Calu3 (cell line): ENCODE measurements at regions not wholly inside any gene's neighbourhood (a gene's known extent, or its start where the extent isn't known, plus 50 kb on each side); places are given as distances from the start of the nearest gene placed in this dataset.
"Not testable (repeated sequence)": the region's sequence is repeated elsewhere in the genome, so short reads cannot be mapped to it uniquely, and the experiment has no call there.

Source experiments
- BruUV-seq: library from RNA; stranded (reverse); fragments of 400-500 nt; replicated peaks from 2 replicates; lab custom pipeline; 2021; lab: Mats Ljungman, UMichigan
- CTCF ChIA-PET: fragments of 300-600 bp; sonication (Branson Sonifier 250); formaldehyde crosslinking; loops from one replicate; lab custom pipeline; 2022; ENCODE audit warnings: antibody characterized with exemption; lab: Charles Lee
- DNase-seq: peaks from one replicate; pipeline ENCODE4 v3.0.0; 2022
- H3K27ac Mint-ChIP-seq: one replicate; pipeline ENCODE4 v1.8.0; 2022; ENCODE audit warnings: mixed read lengths; ENCODE audit not compliant: unreplicated experiment
- H3K27me3 Mint-ChIP-seq: one replicate; pipeline ENCODE4 v1.8.0; 2022; ENCODE audit warnings: mixed read lengths; ENCODE audit not compliant: unreplicated experiment
- H3K36me3 Mint-ChIP-seq: one replicate; pipeline ENCODE4 v1.8.0; 2022; ENCODE audit warnings: mild to moderate bottlenecking, moderate library complexity, mixed read lengths; ENCODE audit not compliant: insufficient read depth, unreplicated experiment
- H3K4me1 Mint-ChIP-seq: one replicate; pipeline ENCODE4 v1.8.0; 2022; ENCODE audit warnings: mild to moderate bottlenecking, low read depth, mixed read lengths; ENCODE audit not compliant: unreplicated experiment
- H3K4me3 Mint-ChIP-seq: one replicate; pipeline ENCODE4 v1.8.0; 2022; ENCODE audit warnings: mild to moderate bottlenecking, low read depth, moderate library complexity, mixed read lengths; ENCODE audit not compliant: unreplicated experiment
- H3K9me3 Mint-ChIP-seq: one replicate; pipeline ENCODE4 v1.8.0; 2022; ENCODE audit warnings: low read depth, mixed read lengths; ENCODE audit not compliant: unreplicated experiment
- intact Hi-C: fragments of 100-400 bp; cut with micrococcal nuclease; formaldehyde crosslinking; loops from one replicate; pipeline ENCODE4 v1.10.0; 2022; ENCODE audit not compliant: unreplicated experiment
- TF ChIP-seq, protein P1 (sequence below): fragments of 200-600 bp; IDR thresholded peaks from one replicate; pipeline ENCODE4 v1.8.0; 2022; ENCODE audit warnings: antibody characterized with exemption; ENCODE audit not compliant: unreplicated experiment

DNA sequence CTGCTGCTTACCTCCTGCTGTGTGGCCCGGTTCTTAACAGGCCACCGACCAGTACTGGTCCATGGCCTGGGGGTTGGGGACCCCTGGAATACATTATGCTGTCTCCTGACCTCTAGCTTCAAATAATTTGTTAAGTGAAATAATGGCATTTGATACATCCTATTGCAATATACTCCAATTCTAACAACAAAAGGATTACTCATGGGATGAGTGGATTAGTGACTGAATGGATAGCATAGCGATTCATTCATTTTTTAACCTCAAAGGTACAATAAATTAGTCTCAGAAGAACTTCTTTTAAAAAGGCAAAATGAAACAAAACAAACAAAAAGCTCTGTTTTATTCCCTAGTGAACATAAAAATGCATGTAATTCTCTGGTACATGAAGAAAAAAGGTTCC lies 147.9 kb upstream of the PKP2 start:
- Mint-ChIP-seq H3K9me3 (peaks cover 2% of the 10 kb centered on the region), H3K4me3 (no peak overlapping the region), H3K4me1 (no peaks in the 10 kb centered on the region), H3K36me3 (no peaks in the 10 kb centered on the region), H3K27ac (no peak overlapping the region), H3K27me3 (no peaks in the 10 kb centered on the region)
- no TSS peak for BruUV-seq
- DNase-seq = no peak
- CTCF ChIA-PET = interaction anchor here (0.6 kb wide), 1 partner anchor 142 kb away, joined by 4 read pairs; no protein-coding TSS in a partner anchor
- TF ChIP-seq, protein P1, sequence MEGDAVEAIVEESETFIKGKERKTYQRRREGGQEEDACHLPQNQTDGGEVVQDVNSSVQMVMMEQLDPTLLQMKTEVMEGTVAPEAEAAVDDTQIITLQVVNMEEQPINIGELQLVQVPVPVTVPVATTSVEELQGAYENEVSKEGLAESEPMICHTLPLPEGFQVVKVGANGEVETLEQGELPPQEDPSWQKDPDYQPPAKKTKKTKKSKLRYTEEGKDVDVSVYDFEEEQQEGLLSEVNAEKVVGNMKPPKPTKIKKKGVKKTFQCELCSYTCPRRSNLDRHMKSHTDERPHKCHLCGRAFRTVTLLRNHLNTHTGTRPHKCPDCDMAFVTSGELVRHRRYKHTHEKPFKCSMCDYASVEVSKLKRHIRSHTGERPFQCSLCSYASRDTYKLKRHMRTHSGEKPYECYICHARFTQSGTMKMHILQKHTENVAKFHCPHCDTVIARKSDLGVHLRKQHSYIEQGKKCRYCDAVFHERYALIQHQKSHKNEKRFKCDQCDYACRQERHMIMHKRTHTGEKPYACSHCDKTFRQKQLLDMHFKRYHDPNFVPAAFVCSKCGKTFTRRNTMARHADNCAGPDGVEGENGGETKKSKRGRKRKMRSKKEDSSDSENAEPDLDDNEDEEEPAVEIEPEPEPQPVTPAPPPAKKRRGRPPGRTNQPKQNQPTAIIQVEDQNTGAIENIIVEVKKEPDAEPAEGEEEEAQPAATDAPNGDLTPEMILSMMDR = no peak
- intact Hi-C loops = no loop called here

DNA sequence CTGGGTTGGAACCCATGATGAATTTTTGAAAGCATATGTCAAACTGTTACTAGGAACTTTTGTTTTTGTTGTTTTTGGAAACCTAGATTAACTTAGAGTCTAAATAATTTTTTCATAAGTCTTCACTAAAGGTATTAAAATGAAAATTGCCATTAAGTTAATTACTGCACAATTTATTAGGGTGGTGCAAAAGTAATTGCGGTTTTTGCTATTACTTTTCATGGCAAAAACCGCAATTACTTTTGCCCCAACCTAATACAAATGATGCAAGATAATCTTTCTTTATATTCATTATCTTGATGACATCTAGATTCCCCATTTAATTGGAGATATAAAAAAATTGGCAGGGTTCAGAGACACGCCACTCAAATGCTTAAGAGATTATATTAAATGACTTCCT lies 145.0 kb upstream of the PKP2 start:
- intact Hi-C loops = no loop called here
- Mint-ChIP-seq H3K4me1 (no peaks in the 10 kb centered on the region), H3K27ac (no peak overlapping the region), H3K9me3 (peaks cover 2% of the 10 kb centered on the region), H3K36me3 (no peaks in the 10 kb centered on the region), H3K27me3 (no peaks in the 10 kb centered on the region), H3K4me3 (no peak overlapping the region)
- TF ChIP-seq, protein P1 = no peak
- no peak for DNase-seq
- no TSS peak for BruUV-seq
- CTCF ChIA-PET = no interaction called here

DNA sequence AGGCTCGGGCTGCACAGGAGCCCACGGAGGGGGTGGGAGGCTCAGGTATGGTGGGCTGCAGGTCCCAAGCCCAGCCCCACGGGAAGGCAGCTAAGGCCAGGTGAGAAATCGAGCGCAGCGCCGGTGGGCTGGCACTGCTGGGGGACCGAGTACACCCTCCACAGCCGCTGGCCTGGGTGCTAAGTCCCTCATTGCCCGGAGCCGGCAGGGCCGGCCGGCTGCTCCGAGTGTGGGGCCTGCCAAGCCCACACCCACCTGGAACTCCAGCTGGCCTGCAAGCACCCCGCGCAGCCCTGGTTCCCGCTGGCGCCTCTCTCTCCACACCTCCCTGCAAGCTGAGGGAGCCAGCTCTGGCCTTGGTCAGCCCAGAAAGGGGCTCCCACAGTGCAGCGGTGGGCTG lies 137.4 kb upstream of the PKP2 start:
- H3K9me3 Mint-ChIP-seq, H3K27ac Mint-ChIP-seq, H3K4me1 Mint-ChIP-seq, H3K4me3 Mint-ChIP-seq, DNase-seq, H3K27me3 Mint-ChIP-seq, H3K36me3 Mint-ChIP-seq, CTCF ChIA-PET, BruUV-seq, intact Hi-C loops: not testable (repeated sequence)

DNA sequence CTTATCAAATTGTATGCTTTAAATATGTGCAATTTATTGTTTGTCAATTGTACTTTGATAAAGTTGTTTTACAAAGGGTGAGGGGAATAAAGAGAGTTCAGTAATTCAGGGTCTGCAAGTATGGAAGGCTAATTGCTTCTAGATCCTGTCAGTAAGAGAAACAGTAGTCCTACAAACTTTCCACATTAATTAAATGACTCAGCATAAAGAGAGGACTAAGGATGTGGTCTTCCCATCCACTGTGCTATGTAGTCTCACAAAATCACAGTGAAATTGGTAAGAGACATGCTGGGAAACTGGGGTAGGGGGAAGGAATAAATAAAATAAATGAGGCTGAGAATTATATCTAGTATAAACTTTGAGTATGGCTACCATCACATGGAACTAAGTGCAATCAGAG lies 130.2 kb upstream of the PKP2 start:
- H3K27me3 Mint-ChIP-seq = no peaks in the 10 kb centered on the region
- H3K4me1 Mint-ChIP-seq = no peaks in the 10 kb centered on the region
- TF ChIP-seq, protein P1 = no peak
- no peak overlapping the region for H3K4me3 Mint-ChIP-seq
- H3K36me3 Mint-ChIP-seq = no peaks in the 10 kb centered on the region
- no peak for DNase-seq
- peaks cover 3% of the 10 kb centered on the region for H3K9me3 Mint-ChIP-seq
- CTCF ChIA-PET = no interaction called here
- intact Hi-C loops = no loop called here
- no peak overlapping the region for H3K27ac Mint-ChIP-seq
- BruUV-seq = no TSS peak

DNA sequence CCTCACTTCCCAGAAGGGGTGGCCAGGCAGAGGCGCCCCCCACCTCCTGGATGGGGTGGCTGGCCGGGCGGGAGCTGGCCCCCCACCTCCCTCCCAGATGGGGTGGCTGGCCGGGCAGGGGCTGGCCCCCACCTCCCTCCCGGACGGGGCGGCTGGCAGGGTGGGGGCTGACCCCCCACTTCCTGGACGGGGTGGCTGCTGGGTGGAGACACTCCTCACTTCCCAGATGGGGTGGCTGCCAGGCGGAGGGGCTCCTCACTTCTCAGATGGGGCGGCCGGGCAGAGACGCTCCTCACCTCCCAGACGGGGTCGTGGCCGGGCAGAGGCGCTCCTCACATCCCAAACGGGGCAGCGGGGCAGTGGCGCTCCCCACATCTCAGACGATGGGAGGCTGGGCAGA lies 126.1 kb upstream of the PKP2 start:
- BruUV-seq, H3K27ac Mint-ChIP-seq, H3K4me3 Mint-ChIP-seq, CTCF ChIA-PET, H3K4me1 Mint-ChIP-seq, intact Hi-C loops, H3K27me3 Mint-ChIP-seq, DNase-seq, H3K36me3 Mint-ChIP-seq: not testable (repeated sequence)
- peaks cover 12% of the 10 kb centered on the region for H3K9me3 Mint-ChIP-seq

DNA sequence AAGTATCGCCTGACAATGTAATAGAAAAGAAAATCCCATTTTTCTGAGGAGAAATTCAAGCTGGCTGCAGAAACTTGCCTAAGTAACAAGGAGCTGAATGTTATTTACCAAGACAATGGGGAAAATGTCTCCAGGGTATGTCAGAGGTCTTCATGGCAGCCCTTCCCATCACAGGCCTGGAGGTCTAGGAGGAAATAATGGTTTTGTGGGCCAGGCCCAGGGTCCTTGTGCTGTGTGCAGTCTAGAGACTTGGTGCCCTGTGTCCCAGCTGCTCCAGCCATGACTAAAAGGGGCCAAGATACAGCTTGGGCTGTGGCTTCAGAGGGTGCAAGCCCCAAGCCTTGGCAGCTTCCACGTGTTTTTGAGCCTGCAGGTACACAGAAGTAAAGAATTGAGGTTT lies 120.5 kb upstream of the PKP2 start:
- H3K4me1 Mint-ChIP-seq, CTCF ChIA-PET: not testable (repeated sequence)

More for the DNA sequence above, 120.5 kb upstream of the PKP2 start:
- BruUV-seq, H3K36me3 Mint-ChIP-seq, H3K27me3 Mint-ChIP-seq, H3K4me3 Mint-ChIP-seq, DNase-seq, intact Hi-C loops, H3K27ac Mint-ChIP-seq: not testable (repeated sequence)
- H3K9me3 Mint-ChIP-seq = peaks cover 17% of the 10 kb centered on the region
